ENCODE measurements at regions not wholly inside any gene's neighbourhood (a gene's known extent, or its start where the extent isn't known, plus 50 kb on each side); places are given as distances from the start of the nearest gene placed in this dataset.

- DNase-seq, result no peak
- H3K4me3 Mint-ChIP-seq, result no peak overlapping the region
- H3K36me3 Mint-ChIP-seq (ENCODE audit: low read depth), result no peaks in the 10 kb centered on the region
- TF ChIP-seq, protein P1, sequence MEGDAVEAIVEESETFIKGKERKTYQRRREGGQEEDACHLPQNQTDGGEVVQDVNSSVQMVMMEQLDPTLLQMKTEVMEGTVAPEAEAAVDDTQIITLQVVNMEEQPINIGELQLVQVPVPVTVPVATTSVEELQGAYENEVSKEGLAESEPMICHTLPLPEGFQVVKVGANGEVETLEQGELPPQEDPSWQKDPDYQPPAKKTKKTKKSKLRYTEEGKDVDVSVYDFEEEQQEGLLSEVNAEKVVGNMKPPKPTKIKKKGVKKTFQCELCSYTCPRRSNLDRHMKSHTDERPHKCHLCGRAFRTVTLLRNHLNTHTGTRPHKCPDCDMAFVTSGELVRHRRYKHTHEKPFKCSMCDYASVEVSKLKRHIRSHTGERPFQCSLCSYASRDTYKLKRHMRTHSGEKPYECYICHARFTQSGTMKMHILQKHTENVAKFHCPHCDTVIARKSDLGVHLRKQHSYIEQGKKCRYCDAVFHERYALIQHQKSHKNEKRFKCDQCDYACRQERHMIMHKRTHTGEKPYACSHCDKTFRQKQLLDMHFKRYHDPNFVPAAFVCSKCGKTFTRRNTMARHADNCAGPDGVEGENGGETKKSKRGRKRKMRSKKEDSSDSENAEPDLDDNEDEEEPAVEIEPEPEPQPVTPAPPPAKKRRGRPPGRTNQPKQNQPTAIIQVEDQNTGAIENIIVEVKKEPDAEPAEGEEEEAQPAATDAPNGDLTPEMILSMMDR (IDR thresholded peaks at IDR 0.05), result no peak
- H3K4me1 Mint-ChIP-seq (ENCODE audit: low read depth), result peaks cover 4% of the 10 kb centered on the region; the same call in 1 of the 2 replicates
- peaks cover 5% of the 10 kb centered on the region; the same call in 1 of the 2 replicates for H3K9me3 Mint-ChIP-seq
- no peak overlapping the region for H3K27ac Mint-ChIP-seq
- H3K27me3 Mint-ChIP-seq (ENCODE audit: insufficient read depth), result peaks cover 10% of the 10 kb centered on the region
Observed at GRCh38 chr2:11967946-11968465, 221.6 kb downstream of the LPIN1 start.

DNA sequence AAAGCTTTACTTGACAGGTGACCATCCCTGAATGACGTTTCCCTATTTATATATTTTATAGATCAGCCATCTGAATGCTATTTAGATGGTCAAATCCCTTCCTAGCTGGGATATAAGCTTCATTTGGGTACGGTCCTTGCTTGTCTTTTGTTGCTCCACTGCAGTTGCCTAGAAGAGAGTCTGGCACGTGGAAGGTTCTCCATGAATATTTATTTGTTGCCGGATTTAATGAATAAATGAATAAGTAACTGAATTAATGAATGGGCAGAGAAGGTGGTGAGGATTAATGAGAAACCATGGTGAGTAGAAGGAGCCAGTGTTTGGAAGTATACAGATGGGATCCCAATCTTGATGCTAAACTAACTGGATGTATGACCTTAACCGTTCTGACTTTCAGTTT lies 222.1 kb downstream of the LPIN1 start:
- DNase-seq, result no peak
- TF ChIP-seq, protein P1 (IDR thresholded peaks at IDR 0.05), result no peak
- Mint-ChIP-seq H3K4me1 (ENCODE audit: low read depth) (peaks cover 4% of the 10 kb centered on the region; the same call in 1 of the 2 replicates), H3K36me3 (ENCODE audit: low read depth) (0 out of 2 replicates have a peak, but pooled peaks cover 2% of the 10 kb centered on the region), H3K27ac (no peak overlapping the region), H3K4me3 (no peak overlapping the region), H3K9me3 (peaks cover 8% of the 10 kb centered on the region; the same call in 1 of the 2 replicates), H3K27me3 (ENCODE audit: insufficient read depth) (peaks cover 10% of the 10 kb centered on the region)

DNA sequence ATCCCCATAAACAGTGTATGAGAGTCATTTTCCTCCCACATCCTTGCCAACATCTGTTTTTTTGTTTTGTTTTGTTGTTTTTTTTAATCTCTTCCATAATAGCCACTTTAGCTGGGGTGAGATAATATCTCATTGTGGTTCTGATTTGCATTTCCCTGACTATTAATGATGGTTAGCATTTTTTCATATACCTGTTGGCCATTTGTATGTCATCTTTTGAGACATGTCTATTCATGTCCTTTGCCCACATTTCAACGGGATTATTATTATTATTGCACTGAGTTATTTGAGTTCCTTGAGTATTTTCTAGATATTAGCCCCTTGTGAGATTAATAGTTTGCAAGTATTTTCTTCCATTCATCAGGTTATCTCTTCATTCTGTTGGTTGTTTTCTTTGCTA lies 223.3 kb downstream of the LPIN1 start:
- Mint-ChIP-seq H3K9me3 (peaks cover 18% of the 10 kb centered on the region), H3K4me3 (no peak overlapping the region), H3K27me3 (ENCODE audit: insufficient read depth) (peaks cover 13% of the 10 kb centered on the region), H3K36me3 (ENCODE audit: low read depth) (peaks cover 9% of the 10 kb centered on the region; the same call in 1 of the 2 replicates), H3K4me1 (ENCODE audit: low read depth) (peaks cover 4% of the 10 kb centered on the region; the same call in 1 of the 2 replicates), H3K27ac (no peak overlapping the region)
- no peak for DNase-seq
- TF ChIP-seq, protein P1 (IDR thresholded peaks at IDR 0.05), result no peak

GRCh38 chr2:11974573-11974972 lies 228.1 kb downstream of the LPIN1 start:
- peaks cover 27% of the 10 kb centered on the region for H3K9me3 Mint-ChIP-seq

DNA sequence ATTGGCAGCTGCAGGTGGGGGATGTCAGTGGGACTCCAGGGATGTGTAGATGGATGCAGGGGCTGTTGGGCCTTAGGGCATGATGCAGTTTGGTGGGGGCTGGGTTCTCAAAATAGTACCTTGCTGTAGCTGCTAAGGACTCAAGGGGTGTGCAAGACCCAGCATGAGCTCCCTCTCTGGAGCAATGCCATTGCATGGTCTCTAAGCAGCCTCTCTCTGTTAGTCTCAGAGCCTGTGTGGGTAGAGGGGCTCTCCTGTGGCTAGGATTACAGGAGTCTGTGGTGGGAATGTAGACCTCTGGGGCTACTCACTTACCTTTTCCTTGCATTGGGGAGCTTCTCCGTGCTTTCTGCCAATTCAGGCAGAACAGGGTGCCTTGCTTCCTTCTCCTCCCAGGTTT lies 228.9 kb downstream of the LPIN1 start:
- H3K27me3 Mint-ChIP-seq (ENCODE audit: insufficient read depth), result peaks cover 17% of the 10 kb centered on the region
- TF ChIP-seq, protein P1 (IDR thresholded peaks at IDR 0.05), result no peak
- no peak for DNase-seq
- H3K27ac Mint-ChIP-seq, result no peak overlapping the region
- H3K9me3 Mint-ChIP-seq, result peaks cover 27% of the 10 kb centered on the region
- no peak overlapping the region for H3K4me3 Mint-ChIP-seq
- H3K4me1 Mint-ChIP-seq (ENCODE audit: low read depth), result peaks cover 9% of the 10 kb centered on the region
- H3K36me3 Mint-ChIP-seq (ENCODE audit: low read depth), result peaks cover 9% of the 10 kb centered on the region

More at GRCh38 chr2:11974573-11974972, 228.1 kb downstream of the LPIN1 start:
- peaks cover 9% of the 10 kb centered on the region for H3K36me3 Mint-ChIP-seq (ENCODE audit: low read depth)
- H3K27ac Mint-ChIP-seq, result no peak overlapping the region
- TF ChIP-seq, protein P1 (IDR thresholded peaks at IDR 0.05), result no peak
- peaks cover 17% of the 10 kb centered on the region for H3K27me3 Mint-ChIP-seq (ENCODE audit: insufficient read depth)
- no peak overlapping the region for H3K4me3 Mint-ChIP-seq
- peaks cover 9% of the 10 kb centered on the region for H3K4me1 Mint-ChIP-seq (ENCODE audit: low read depth)
- no peak for DNase-seq

Data from HFFc6 (cell line).